OCI-LY7 (cell line): ENCODE measurements at regions not wholly inside any gene's neighbourhood (a gene's known extent, or its start where the extent isn't known, plus 50 kb on each side); places are given as distances from the start of the nearest gene placed in this dataset.

ENCODE experiments used
- EZH2phosphoT487 ChIP-seq: fragments of 200-600 bp; sonication (generic); IDR thresholded peaks from 2 replicates; pipeline ENCODE4 v1.6.1; 2018; ENCODE audit warnings: low read depth, borderline replicate concordance, mild to moderate bottlenecking, mixed run types, antibody characterized with exemption, low read length, moderate library complexity, mixed read lengths
- TF ChIP-seq, protein P1 (sequence below): fragments of 200-600 bp; sonication (generic); conservative IDR thresholded peaks from 2 replicates; pipeline ENCODE4 v1.5.1; 2014; ENCODE audit warnings: mild to moderate bottlenecking, antibody characterized with exemption, low read length, moderate library complexity, mixed read lengths

DNA sequence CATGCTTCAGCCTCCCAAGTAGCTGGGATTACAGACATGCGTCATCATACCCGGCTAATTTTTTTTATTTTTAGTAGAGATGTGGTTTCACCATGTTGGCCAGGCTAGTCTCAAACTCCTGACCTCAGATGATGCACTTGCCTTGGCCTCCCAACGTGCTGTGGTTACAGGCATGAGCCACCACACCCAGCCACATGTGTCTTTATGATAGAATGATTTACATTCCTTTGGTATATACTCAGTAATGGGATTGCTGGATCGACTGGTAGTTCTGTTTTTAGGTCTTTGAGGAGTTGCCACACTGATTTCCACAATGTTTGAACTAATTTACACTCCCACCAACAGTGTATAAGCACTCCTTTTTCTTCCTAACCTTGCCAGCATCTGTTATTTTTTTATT, 276.2 kb downstream of the METTL15 start:
- TF ChIP-seq, protein P1, sequence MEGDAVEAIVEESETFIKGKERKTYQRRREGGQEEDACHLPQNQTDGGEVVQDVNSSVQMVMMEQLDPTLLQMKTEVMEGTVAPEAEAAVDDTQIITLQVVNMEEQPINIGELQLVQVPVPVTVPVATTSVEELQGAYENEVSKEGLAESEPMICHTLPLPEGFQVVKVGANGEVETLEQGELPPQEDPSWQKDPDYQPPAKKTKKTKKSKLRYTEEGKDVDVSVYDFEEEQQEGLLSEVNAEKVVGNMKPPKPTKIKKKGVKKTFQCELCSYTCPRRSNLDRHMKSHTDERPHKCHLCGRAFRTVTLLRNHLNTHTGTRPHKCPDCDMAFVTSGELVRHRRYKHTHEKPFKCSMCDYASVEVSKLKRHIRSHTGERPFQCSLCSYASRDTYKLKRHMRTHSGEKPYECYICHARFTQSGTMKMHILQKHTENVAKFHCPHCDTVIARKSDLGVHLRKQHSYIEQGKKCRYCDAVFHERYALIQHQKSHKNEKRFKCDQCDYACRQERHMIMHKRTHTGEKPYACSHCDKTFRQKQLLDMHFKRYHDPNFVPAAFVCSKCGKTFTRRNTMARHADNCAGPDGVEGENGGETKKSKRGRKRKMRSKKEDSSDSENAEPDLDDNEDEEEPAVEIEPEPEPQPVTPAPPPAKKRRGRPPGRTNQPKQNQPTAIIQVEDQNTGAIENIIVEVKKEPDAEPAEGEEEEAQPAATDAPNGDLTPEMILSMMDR = no peak
- TF ChIP-seq EZH2phosphoT487 = no peak
